ENCODE measurements at regions not wholly inside any gene's neighbourhood (a gene's known extent, or its start where the extent isn't known, plus 50 kb on each side); places are given as distances from the start of the nearest gene placed in this dataset.

DNA sequence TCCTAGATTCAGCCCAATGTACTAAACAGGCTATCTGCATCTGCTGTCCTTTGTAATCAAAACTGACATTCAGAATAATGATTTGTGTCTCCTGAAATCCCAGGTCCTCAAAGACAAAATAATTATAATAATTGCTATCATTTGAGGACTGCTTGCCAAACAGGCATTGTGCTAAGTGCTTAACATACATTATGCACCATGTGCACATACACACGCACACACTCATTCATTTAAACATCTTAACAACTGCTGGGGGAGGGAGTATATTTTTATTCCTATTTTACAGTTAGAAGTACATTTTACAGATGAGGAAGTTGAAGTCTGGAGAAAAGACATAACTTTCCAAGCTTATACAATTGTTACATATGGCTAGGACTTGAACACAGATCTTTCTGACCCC lies 308.0 kb upstream of the ZC3H12C start:
- Mint-ChIP-seq H3K27ac (no peak overlapping the region), H3K4me1 (peaks cover 31% of the 10 kb centered on the region)

DNA sequence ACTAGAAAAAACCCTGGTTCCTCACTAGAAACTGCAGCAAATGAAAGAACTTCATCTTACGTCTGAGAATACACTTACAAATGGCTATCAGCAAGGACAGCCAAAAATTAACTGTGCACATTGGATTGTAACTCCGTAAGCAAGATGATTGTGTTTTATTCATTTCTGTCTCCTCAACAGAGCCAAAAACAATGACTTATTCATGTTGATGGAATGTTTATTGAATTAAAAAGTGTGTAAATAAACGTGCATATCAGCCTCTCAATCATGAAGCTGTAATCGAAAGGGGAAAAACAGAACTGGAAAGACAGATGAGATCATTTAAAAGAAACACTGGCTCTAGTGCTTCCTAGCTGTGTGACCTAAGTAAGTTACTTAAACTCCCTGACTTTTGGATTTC lies 307.5 kb upstream of the ZC3H12C start:
- TF ChIP-seq, protein P1, sequence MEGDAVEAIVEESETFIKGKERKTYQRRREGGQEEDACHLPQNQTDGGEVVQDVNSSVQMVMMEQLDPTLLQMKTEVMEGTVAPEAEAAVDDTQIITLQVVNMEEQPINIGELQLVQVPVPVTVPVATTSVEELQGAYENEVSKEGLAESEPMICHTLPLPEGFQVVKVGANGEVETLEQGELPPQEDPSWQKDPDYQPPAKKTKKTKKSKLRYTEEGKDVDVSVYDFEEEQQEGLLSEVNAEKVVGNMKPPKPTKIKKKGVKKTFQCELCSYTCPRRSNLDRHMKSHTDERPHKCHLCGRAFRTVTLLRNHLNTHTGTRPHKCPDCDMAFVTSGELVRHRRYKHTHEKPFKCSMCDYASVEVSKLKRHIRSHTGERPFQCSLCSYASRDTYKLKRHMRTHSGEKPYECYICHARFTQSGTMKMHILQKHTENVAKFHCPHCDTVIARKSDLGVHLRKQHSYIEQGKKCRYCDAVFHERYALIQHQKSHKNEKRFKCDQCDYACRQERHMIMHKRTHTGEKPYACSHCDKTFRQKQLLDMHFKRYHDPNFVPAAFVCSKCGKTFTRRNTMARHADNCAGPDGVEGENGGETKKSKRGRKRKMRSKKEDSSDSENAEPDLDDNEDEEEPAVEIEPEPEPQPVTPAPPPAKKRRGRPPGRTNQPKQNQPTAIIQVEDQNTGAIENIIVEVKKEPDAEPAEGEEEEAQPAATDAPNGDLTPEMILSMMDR (conservative IDR thresholded peaks at IDR 0.05): no peak
- no peak for DNase-seq
- Histone ChIP-seq H3K9ac (ENCODE audit: extremely low read depth, low read length, poor library complexity, severe bottlenecking) (no peak overlapping the region), H3K27ac (ENCODE audit: low read depth, low read length) (no peak overlapping the region), H3K36me3 (ENCODE audit: control insufficient read depth, insufficient read depth, low read length) (no peaks in the 10 kb centered on the region), H3K9me3 (ENCODE audit: control insufficient read depth, low read length) (peaks cover 2% of the 10 kb centered on the region), H3K27me3 (ENCODE audit: control insufficient read depth, insufficient read depth, low read length, poor library complexity, severe bottlenecking) (no peaks in the 10 kb centered on the region), H3K4me1 (ENCODE audit: control insufficient read depth, insufficient read depth, low read length) (no peaks in the 10 kb centered on the region), H3K4me3 (ENCODE audit: low read length) (no peak overlapping the region)
- WGBS, 2 experiments (ENCODE audit: insufficient coverage in 1 of 2, insufficient read length in 1 of 2): 85 to 88% methylated on average over 3 to 4 of the region's 4 CpGs
- Mint-ChIP-seq H3K4me1 (peaks cover 31% of the 10 kb centered on the region), H3K4me3 (no peak overlapping the region), H3K36me3 (ENCODE audit: low read depth) (no peaks in the 10 kb centered on the region), H3K9me3 (peaks cover 5% of the 10 kb centered on the region), H3K27ac (no peak overlapping the region), H3K27me3 (ENCODE audit: insufficient read depth) (no peaks in the 10 kb centered on the region)

More for the DNA sequence above, 308.0 kb upstream of the ZC3H12C start:
- Histone ChIP-seq H3K9ac (ENCODE audit: extremely low read depth, low read length, poor library complexity, severe bottlenecking) (no peak overlapping the region), H3K9me3 (ENCODE audit: control insufficient read depth, low read length) (no peaks in the 10 kb centered on the region), H3K4me1 (ENCODE audit: control insufficient read depth, insufficient read depth, low read length) (no peaks in the 10 kb centered on the region), H3K27ac (ENCODE audit: low read depth, low read length) (no peak overlapping the region), H3K4me3 (ENCODE audit: low read length) (no peak overlapping the region), H3K27me3 (ENCODE audit: control insufficient read depth, insufficient read depth, low read length, poor library complexity, severe bottlenecking) (no peaks in the 10 kb centered on the region), H3K36me3 (ENCODE audit: control insufficient read depth, insufficient read depth, low read length) (no peaks in the 10 kb centered on the region)
- H3K27me3 Mint-ChIP-seq (ENCODE audit: insufficient read depth): no peaks in the 10 kb centered on the region
- H3K9me3 Mint-ChIP-seq: peaks cover 4% of the 10 kb centered on the region
- no peak overlapping the region for H3K4me3 Mint-ChIP-seq
- DNase-seq: no peak
- TF ChIP-seq, protein P1 (conservative IDR thresholded peaks at IDR 0.05): no peak
- 86% methylated on average over 1 of the region's 1 CpG; no CpG with 5 or more reads in 1 of the 2 experiments for WGBS, 2 experiments (ENCODE audit: insufficient coverage in 1 of 2, insufficient read length in 1 of 2)
- H3K36me3 Mint-ChIP-seq (ENCODE audit: low read depth): no peaks in the 10 kb centered on the region

DNA sequence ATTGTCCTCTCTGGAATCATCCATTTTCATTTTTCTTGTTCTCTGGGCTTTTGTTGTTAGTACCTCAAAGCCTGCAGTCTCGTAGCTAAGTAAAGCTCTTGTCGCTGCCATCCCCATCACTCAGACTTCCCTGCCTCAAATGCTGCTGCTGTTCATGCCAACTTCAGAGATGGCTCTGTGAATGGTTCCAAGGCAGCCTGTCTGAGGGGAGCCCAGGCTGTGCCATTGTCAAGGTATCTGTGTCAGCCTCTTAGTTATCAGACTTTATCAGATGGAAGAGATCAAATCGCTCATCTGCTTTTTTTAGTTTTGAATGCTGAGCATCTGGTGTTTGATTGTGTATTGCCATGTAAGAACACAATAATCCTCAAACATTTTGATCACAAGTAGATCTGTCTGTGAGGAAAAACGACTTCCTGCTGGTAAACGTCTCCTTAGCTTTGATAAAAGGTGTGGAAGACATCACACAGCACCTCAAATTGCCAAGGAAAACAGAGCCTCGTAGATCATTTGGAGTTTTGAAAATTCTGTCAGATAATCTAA lies 304.2 kb upstream of the ZC3H12C start:
- no peak overlapping the region for H3K9ac ChIP-seq (ENCODE audit: extremely low read depth, low read length, poor library complexity, severe bottlenecking)
- peaks cover 18% of the 10 kb centered on the region for H3K9me3 ChIP-seq (ENCODE audit: control insufficient read depth, low read length)
- peak; percentile 61 for DNase-seq
- Mint-ChIP-seq H3K4me3 (no peak overlapping the region), H3K9me3 (peaks cover 5% of the 10 kb centered on the region), H3K36me3 (ENCODE audit: low read depth) (no peaks in the 10 kb centered on the region), H3K27me3 (ENCODE audit: insufficient read depth) (no peaks in the 10 kb centered on the region), H3K27ac (no peak overlapping the region), H3K4me1 (peaks cover 19% of the 10 kb centered on the region)
- TF ChIP-seq, protein P1 (conservative IDR thresholded peaks at IDR 0.05): no peak
- no peaks in the 10 kb centered on the region for H3K4me1 ChIP-seq (ENCODE audit: control insufficient read depth, insufficient read depth, low read length)
- no peak overlapping the region for H3K4me3 ChIP-seq (ENCODE audit: low read length)
- H3K27me3 ChIP-seq (ENCODE audit: control insufficient read depth, insufficient read depth, low read length, poor library complexity, severe bottlenecking): no peaks in the 10 kb centered on the region
- no peak overlapping the region for H3K27ac ChIP-seq (ENCODE audit: low read depth, low read length)
- 54 to 89% methylated on average over 5 of the region's 6 CpGs for WGBS, 2 experiments (ENCODE audit: insufficient coverage in 1 of 2, insufficient read length in 1 of 2)
- H3K36me3 ChIP-seq (ENCODE audit: control insufficient read depth, insufficient read depth, low read length): no peaks in the 10 kb centered on the region
